ENCODE measurements at regions not wholly inside any gene's neighbourhood (a gene's known extent, or its start where the extent isn't known, plus 50 kb on each side); places are given as distances from the start of the nearest gene placed in this dataset.

GRCh38 chr21:35852820-35853219, 207.5 kb downstream of the SETD4 start:
- no peak overlapping the region for H3K4me3 Mint-ChIP-seq
- H3K27ac Mint-ChIP-seq, result no peak overlapping the region

GRCh38 chr21:35850542-35851103, 209.7 kb downstream of the SETD4 start:
- no peaks in the 10 kb centered on the region for H3K4me1 Mint-ChIP-seq
- ATAC-seq, result no peak
- H3K9me3 Mint-ChIP-seq, result no peaks in the 10 kb centered on the region
- no peak overlapping the region for H3K27ac Mint-ChIP-seq
- no peak for DNase-seq (ENCODE audit: low spot score in 2 of 2)
- no peak overlapping the region for H3K4me3 Mint-ChIP-seq
- H3K36me3 Mint-ChIP-seq, result no peaks in the 10 kb centered on the region

More at GRCh38 chr21:35852820-35853219, 207.5 kb downstream of the SETD4 start:
- Mint-ChIP-seq H3K36me3 (no peaks in the 10 kb centered on the region), H3K4me1 (no peaks in the 10 kb centered on the region), H3K9me3 (no peaks in the 10 kb centered on the region)
- no peak for ATAC-seq
- DNase-seq (ENCODE audit: low spot score in 2 of 2), result no peak

- no peak for DNase-seq (ENCODE audit: low spot score in 2 of 2)
- Mint-ChIP-seq H3K36me3 (no peaks in the 10 kb centered on the region), H3K27ac (no peak overlapping the region), H3K4me1 (no peaks in the 10 kb centered on the region), H3K9me3 (no peaks in the 10 kb centered on the region), H3K4me3 (no peak overlapping the region)
- no peak for ATAC-seq
These were observed 210.3 kb downstream of the SETD4 start for GRCh38 chr21:35850029-35850428.

- no peak for DNase-seq (ENCODE audit: low spot score in 2 of 2)
- Mint-ChIP-seq H3K27ac (no peak overlapping the region), H3K4me1 (no peaks in the 10 kb centered on the region), H3K4me3 (no peak overlapping the region), H3K36me3 (no peaks in the 10 kb centered on the region), H3K9me3 (no peaks in the 10 kb centered on the region)
- no peak for ATAC-seq
These were observed 211.2 kb downstream of the SETD4 start for GRCh38 chr21:35849144-35849543.

- DNase-seq (ENCODE audit: low spot score in 2 of 2) (no peak), ATAC-seq (no peak)
- no peaks in the 10 kb centered on the region for H3K9me3 Mint-ChIP-seq
- H3K27ac Mint-ChIP-seq, result no peak overlapping the region
- no peak overlapping the region for H3K4me3 Mint-ChIP-seq
- H3K4me1 Mint-ChIP-seq, result no peaks in the 10 kb centered on the region
- no peaks in the 10 kb centered on the region for H3K36me3 Mint-ChIP-seq
These were observed 216.2 kb downstream of the SETD4 start for GRCh38 chr21:35843911-35844667.

GRCh38 chr21:35840949-35841348, 219.4 kb downstream of the SETD4 start:
- DNase-seq (ENCODE audit: low spot score in 2 of 2), result no peak
- Mint-ChIP-seq H3K27ac (no peak overlapping the region), H3K4me3 (no peak overlapping the region), H3K36me3 (no peaks in the 10 kb centered on the region), H3K4me1 (no peaks in the 10 kb centered on the region), H3K9me3 (no peaks in the 10 kb centered on the region)
- ATAC-seq, result no peak

GRCh38 chr21:35840197-35840799, 220.0 kb downstream of the SETD4 start:
- DNase-seq (ENCODE audit: low spot score in 2 of 2), result no peak
- H3K4me1 Mint-ChIP-seq, result no peaks in the 10 kb centered on the region
- no peak overlapping the region for H3K4me3 Mint-ChIP-seq
- H3K27ac Mint-ChIP-seq, result no peak overlapping the region
- no peaks in the 10 kb centered on the region for H3K36me3 Mint-ChIP-seq
- H3K9me3 Mint-ChIP-seq, result no peaks in the 10 kb centered on the region
- no peak for ATAC-seq

- Mint-ChIP-seq H3K36me3 (no peaks in the 10 kb centered on the region), H3K27ac (no peak overlapping the region), H3K4me3 (no peak overlapping the region), H3K9me3 (no peaks in the 10 kb centered on the region), H3K4me1 (no peaks in the 10 kb centered on the region)
- ATAC-seq (no peak), DNase-seq (ENCODE audit: low spot score in 2 of 2) (no peak)
These were observed 221.2 kb downstream of the SETD4 start for GRCh38 chr21:35838987-35839763.

- Mint-ChIP-seq H3K4me3 (no peak overlapping the region), H3K27ac (no peak overlapping the region), H3K4me1 (no peaks in the 10 kb centered on the region), H3K36me3 (no peaks in the 10 kb centered on the region), H3K9me3 (no peaks in the 10 kb centered on the region)
- no peak for DNase-seq (ENCODE audit: low spot score in 2 of 2)
- no peak for ATAC-seq
These were observed 222.0 kb downstream of the SETD4 start for GRCh38 chr21:35838350-35838749.

- Mint-ChIP-seq H3K9me3 (no peaks in the 10 kb centered on the region), H3K4me1 (peaks cover 4% of the 10 kb centered on the region), H3K4me3 (no peak overlapping the region), H3K36me3 (no peaks in the 10 kb centered on the region), H3K27ac (no peak overlapping the region)
- ATAC-seq (no peak), DNase-seq (ENCODE audit: low spot score in 2 of 2) (no peak)
These were observed 226.3 kb downstream of the SETD4 start for GRCh38 chr21:35833991-35834390.

GRCh38 chr21:35833388-35833787, 226.9 kb downstream of the SETD4 start:
- Mint-ChIP-seq H3K27ac (no peak overlapping the region), H3K36me3 (no peaks in the 10 kb centered on the region), H3K4me1 (peaks cover 8% of the 10 kb centered on the region), H3K9me3 (no peaks in the 10 kb centered on the region), H3K4me3 (no peak overlapping the region)
- ATAC-seq (no peak), DNase-seq (ENCODE audit: low spot score in 2 of 2) (no peak)

GRCh38 chr21:35831230-35831629, 229.1 kb downstream of the SETD4 start:
- H3K36me3 Mint-ChIP-seq, result no peaks in the 10 kb centered on the region

GRCh38 chr21:35829067-35829466, 231.3 kb downstream of the SETD4 start:
- DNase-seq (ENCODE audit: low spot score in 2 of 2) (no peak), ATAC-seq (no peak)
- Mint-ChIP-seq H3K4me1 (peaks cover 8% of the 10 kb centered on the region), H3K9me3 (no peaks in the 10 kb centered on the region), H3K4me3 (no peak overlapping the region), H3K36me3 (no peaks in the 10 kb centered on the region), H3K27ac (no peak overlapping the region)

More at GRCh38 chr21:35831230-35831629, 229.1 kb downstream of the SETD4 start:
- H3K27ac Mint-ChIP-seq, result no peak overlapping the region
- peaks cover 8% of the 10 kb centered on the region for H3K4me1 Mint-ChIP-seq
- DNase-seq (ENCODE audit: low spot score in 2 of 2) (no peak), ATAC-seq (no peak)
- H3K4me3 Mint-ChIP-seq, result no peak overlapping the region
- no peaks in the 10 kb centered on the region for H3K9me3 Mint-ChIP-seq

GRCh38 chr21:35828161-35828560, 232.2 kb downstream of the SETD4 start:
- Mint-ChIP-seq H3K27ac (no peak overlapping the region), H3K36me3 (no peaks in the 10 kb centered on the region), H3K9me3 (no peaks in the 10 kb centered on the region), H3K4me1 (peaks cover 8% of the 10 kb centered on the region), H3K4me3 (no peak overlapping the region)
- no peak for DNase-seq (ENCODE audit: low spot score in 2 of 2)
- no peak for ATAC-seq

- Mint-ChIP-seq H3K27ac (no peak overlapping the region), H3K4me1 (peaks cover 8% of the 10 kb centered on the region), H3K4me3 (no peak overlapping the region), H3K36me3 (no peaks in the 10 kb centered on the region), H3K9me3 (no peaks in the 10 kb centered on the region)
- ATAC-seq (no peak), DNase-seq (ENCODE audit: low spot score in 2 of 2) (no peak)
These were observed 233.3 kb downstream of the SETD4 start for GRCh38 chr21:35827004-35827403.
